ENCODE measurements at regions not wholly inside any gene's neighbourhood (a gene's known extent, or its start where the extent isn't known, plus 50 kb on each side); places are given as distances from the start of the nearest gene placed in this dataset.

- no peak for DNase-seq (ENCODE audit: low read depth in 2 of 2)
- H3K4me3 ChIP-seq (replicated peaks in 1 of 2; ENCODE audit: low read depth in 2 of 2, low read length in 2 of 2) = no peak overlapping the region
- TF ChIP-seq CTCF (IDR thresholded peaks at IDR 0.05; ENCODE audit: low read depth, low read length) = no peak
Measured at GRCh38 chr9:17862101-17862500, 283.2 kb downstream of the SH3GL2 start.

- H3K4me3 ChIP-seq (replicated peaks in 1 of 2; ENCODE audit: low read depth in 2 of 2, low read length in 2 of 2) = no peak overlapping the region
- TF ChIP-seq CTCF (IDR thresholded peaks at IDR 0.05; ENCODE audit: low read depth, low read length) = no peak
- DNase-seq (ENCODE audit: low read depth in 2 of 2) = no peak
Measured at GRCh38 chr9:17862629-17863028, 283.8 kb downstream of the SH3GL2 start.

- no peak for TF ChIP-seq CTCF (IDR thresholded peaks at IDR 0.05; ENCODE audit: low read depth, low read length)
- DNase-seq (ENCODE audit: low read depth in 2 of 2) = no peak
- no peak overlapping the region for H3K4me3 ChIP-seq (replicated peaks in 1 of 2; ENCODE audit: low read depth in 2 of 2, low read length in 2 of 2)
Measured at GRCh38 chr9:17863213-17863883, 284.5 kb downstream of the SH3GL2 start.

GRCh38 chr9:17863924-17864323, 285.1 kb downstream of the SH3GL2 start:
- DNase-seq (ENCODE audit: low read depth in 2 of 2) = no peak
- no peak overlapping the region for H3K4me3 ChIP-seq (replicated peaks in 1 of 2; ENCODE audit: low read depth in 2 of 2, low read length in 2 of 2)
- TF ChIP-seq CTCF (IDR thresholded peaks at IDR 0.05; ENCODE audit: low read depth, low read length) = no peak

GRCh38 chr9:17864951-17865350, 286.1 kb downstream of the SH3GL2 start:
- DNase-seq (ENCODE audit: low read depth in 2 of 2) = no peak
- no peak for TF ChIP-seq CTCF (IDR thresholded peaks at IDR 0.05; ENCODE audit: low read depth, low read length)
- no peak overlapping the region for H3K4me3 ChIP-seq (replicated peaks in 1 of 2; ENCODE audit: low read depth in 2 of 2, low read length in 2 of 2)

GRCh38 chr9:17865881-17866280, 287.0 kb downstream of the SH3GL2 start:
- H3K4me3 ChIP-seq (replicated peaks in 1 of 2; ENCODE audit: low read depth in 2 of 2, low read length in 2 of 2) = no peak overlapping the region
- no peak for DNase-seq (ENCODE audit: low read depth in 2 of 2)
- TF ChIP-seq CTCF (IDR thresholded peaks at IDR 0.05; ENCODE audit: low read depth, low read length) = no peak

GRCh38 chr9:17870722-17871121, 291.9 kb downstream of the SH3GL2 start:
- no peak for TF ChIP-seq CTCF (IDR thresholded peaks at IDR 0.05; ENCODE audit: low read depth, low read length)
- H3K4me3 ChIP-seq (replicated peaks in 1 of 2; ENCODE audit: low read depth in 2 of 2, low read length in 2 of 2) = no peak overlapping the region
- no peak for DNase-seq (ENCODE audit: low read depth in 2 of 2)
